Activated CD4-positive, alpha-beta T cell treated with anti-CD3 and anti-CD28 coated beads, Interleukin-10, Interleukin-2, amounts not matched to agents 100 ng/mL and 50 ng/mL, durations not matched to agents 16 hours and 8 hours (primary cell): ENCODE measurements at regions not wholly inside any gene's neighbourhood (a gene's known extent, or its start where the extent isn't known, plus 50 kb on each side); places are given as distances from the start of the nearest gene placed in this dataset.
A peak's percentile ranks its signal among the peaks of the same experiment; 100 is the strongest.
"Not testable (repeated sequence)": the region's sequence is repeated elsewhere in the genome, so short reads cannot be mapped to it uniquely, and the experiment has no call there.

Experiments
- DNase-seq: peaks from one replicate; pipeline ENCODE4 v3.0.0-alpha.2; 2020

DNA sequence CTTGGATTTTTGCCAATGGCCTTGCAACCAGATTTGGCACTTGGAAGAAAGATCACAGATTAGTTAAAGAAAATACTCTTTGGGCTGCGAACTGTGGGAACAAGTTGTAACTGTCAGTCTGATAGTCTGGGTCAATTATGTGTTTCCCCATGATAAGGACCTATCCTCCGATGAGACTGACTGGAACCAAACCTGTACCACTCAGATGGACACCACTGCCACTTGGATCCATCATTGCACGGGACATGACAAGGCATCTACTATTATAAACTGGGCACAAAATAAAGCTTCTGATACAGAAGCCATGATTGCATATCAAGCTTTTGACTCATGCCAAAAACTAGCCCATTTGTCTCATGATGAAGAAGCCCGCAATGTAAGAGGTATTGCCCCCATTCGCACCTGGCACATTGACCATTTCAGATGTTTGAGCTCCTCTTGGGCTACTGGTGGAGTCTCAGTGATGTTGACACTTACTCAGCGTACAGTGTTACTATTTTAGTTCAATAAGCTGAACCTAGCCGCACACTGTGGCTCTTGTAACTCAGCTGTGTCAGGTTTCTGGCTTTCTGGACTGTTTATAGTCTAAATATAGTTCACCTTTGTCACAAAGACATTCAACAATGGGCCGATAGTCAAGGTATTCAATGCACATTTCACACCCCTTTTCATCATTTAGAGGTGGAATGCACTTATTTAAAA is 179.8 kb upstream of the RBBP8 start:
- DNase-seq, result no peak

- DNase-seq, result not testable (repeated sequence)
Measured at GRCh38 chr18:22764005-22764404, 169.1 kb upstream of the RBBP8 start.

DNA sequence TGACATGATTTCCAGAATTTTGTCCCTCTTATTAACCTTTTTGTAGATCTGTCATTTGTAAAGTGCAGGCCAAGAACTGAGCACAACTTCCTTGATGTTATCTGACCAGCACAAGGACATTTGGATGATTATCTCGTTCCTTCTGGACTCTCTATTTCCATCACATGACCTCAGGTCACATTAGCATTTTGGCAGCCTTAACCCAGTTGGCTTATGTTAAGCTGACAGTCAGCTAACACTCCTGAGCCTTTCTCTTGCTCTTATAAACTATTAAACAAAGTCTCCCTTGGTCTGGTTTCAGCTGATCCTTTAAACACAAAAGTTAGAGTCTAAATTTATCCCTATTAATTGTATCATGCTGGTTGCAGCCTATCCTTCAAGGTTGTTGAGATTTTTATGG is 167.2 kb upstream of the RBBP8 start:
- no peak for DNase-seq

DNA sequence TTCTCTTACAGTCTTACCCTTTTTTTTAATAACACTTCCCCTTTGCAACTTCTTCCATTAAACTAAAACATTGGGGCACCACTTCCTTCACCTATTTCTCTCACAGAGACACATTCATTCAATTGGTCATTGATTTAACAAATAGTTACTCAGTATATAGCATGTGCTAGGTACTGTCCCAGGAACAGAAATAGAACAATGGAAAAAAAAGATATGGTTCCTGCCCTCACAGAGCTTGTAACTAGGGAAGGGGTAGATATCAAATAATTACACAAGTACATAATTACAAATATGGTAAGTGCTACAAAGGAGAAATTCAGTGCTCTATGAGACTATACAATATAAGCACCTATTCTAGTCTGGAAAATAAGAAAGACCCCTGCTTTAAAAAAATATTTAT is 165.5 kb upstream of the RBBP8 start:
- DNase-seq, result no peak

GRCh38 chr18:22773944-22774343 is 159.2 kb upstream of the RBBP8 start:
- DNase-seq, result no peak

- DNase-seq, result no peak
Measured at GRCh38 chr18:22778996-22779395, 154.1 kb upstream of the RBBP8 start.

DNA sequence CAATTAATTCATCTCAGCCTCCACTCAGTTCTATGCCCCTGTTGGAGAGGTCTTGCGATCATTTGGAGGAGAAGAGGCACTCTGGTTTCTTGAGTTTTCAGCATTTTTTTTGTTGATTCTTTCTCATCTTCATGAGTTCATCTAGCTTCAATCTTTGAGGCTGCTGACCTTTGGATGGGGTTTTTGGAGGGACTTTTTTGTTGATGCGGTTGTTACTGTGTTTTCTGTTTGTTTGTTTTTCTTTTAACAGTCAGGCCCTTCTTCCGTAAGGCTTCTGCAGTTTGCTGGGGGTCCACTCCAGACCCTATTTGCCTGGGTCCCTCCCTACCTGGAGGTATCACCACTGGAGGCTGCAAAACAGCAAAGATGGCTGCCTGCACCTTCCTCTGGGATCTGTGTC is 149.9 kb upstream of the RBBP8 start:
- no peak for DNase-seq

- DNase-seq, result no peak
Measured at GRCh38 chr18:22783662-22784076, 149.5 kb upstream of the RBBP8 start.

DNA sequence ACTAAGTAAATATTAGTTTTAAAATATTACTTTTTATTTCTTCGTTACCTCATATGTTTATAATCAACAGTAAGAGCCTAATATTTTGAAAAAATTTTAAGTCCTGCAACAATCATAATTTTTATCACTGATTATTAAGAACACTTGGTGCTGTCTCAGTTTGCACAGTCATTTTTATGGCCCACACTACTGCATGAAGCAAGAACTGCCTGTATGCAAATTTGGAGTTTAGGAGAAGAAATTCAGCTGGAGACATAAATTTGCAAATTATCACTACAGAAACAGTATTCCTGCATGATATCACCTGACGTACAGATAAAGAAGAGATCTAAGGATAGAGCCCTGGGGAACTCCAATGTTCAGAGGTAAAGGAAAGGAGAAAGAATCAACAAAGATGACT is 144.1 kb upstream of the RBBP8 start:
- no peak for DNase-seq

GRCh38 chr18:22789600-22789999 is 143.5 kb upstream of the RBBP8 start:
- DNase-seq, result no peak

- DNase-seq, result no peak
Measured at GRCh38 chr18:22790545-22791309, 142.4 kb upstream of the RBBP8 start.

DNA sequence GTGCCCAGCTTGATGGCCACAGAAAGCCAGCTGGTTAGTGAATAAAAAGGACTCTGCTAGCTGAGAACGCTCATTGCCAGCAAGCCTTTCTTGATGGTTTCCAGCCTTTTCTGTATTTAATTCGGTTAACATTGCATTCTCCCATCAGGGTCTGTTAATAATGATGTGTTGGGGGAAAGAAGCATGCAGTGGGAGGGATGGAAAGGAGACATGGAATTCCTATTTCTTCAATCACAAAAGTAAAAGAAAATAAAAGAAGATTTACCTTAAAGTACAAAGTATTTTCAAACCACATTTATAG is 141.9 kb upstream of the RBBP8 start:
- DNase-seq, result no peak

GRCh38 chr18:22796113-22796512 is 137.0 kb upstream of the RBBP8 start:
- no peak for DNase-seq

DNA sequence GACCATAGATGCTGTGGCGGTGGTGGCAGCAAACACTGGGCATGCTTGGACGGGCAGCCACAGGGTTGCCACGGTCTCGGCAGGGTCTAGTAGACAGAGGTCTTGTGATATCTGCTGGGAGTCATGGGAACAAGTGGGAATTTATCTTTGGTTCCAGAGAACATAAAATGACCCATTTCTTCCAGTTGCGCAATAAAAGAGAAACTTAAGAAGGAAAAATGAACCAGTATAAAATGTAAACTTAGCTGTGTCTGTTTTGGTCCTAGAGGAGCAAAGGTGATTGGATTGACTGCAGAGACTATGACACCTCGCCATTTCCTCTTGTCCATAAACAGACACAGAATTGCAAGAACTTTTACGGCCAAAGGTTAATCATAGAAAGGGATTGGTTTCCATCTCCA is 132.6 kb upstream of the RBBP8 start:
- DNase-seq, result no peak

DNA sequence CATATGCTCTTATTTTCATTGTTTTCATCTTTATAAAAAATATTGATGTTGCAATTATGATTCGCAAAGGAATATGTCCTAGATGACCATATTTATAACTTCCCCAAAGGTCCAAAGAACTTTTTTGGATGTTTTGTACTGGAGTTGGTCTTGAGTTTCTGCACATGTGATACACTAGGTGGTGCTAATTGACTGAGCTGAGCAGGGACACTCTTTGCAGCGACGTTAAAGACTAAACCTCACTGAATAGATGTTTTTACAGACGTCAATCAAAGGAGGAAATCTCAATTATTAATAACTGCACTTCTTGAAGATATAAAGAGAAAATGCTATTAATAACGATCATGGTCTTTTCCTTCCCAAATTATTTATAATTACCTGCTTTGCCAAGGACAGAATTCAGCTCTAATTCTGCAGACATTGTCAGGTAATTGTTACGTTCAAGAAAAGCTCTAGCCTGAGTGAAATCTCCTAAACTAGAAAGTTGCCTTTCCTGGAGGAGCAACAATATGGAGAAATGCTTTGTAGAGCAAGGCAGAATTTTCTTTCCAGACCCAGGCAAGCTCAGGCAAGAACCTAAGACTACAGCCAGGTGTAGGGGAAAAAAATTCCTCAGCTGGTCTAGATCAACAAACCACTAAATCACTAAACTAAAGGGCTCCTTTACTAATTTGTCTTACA is 119.3 kb upstream of the RBBP8 start:
- DNase-seq, result peak; percentile 48

- no peak for DNase-seq
Measured at GRCh38 chr18:22814329-22814703, 118.8 kb upstream of the RBBP8 start.

DNA sequence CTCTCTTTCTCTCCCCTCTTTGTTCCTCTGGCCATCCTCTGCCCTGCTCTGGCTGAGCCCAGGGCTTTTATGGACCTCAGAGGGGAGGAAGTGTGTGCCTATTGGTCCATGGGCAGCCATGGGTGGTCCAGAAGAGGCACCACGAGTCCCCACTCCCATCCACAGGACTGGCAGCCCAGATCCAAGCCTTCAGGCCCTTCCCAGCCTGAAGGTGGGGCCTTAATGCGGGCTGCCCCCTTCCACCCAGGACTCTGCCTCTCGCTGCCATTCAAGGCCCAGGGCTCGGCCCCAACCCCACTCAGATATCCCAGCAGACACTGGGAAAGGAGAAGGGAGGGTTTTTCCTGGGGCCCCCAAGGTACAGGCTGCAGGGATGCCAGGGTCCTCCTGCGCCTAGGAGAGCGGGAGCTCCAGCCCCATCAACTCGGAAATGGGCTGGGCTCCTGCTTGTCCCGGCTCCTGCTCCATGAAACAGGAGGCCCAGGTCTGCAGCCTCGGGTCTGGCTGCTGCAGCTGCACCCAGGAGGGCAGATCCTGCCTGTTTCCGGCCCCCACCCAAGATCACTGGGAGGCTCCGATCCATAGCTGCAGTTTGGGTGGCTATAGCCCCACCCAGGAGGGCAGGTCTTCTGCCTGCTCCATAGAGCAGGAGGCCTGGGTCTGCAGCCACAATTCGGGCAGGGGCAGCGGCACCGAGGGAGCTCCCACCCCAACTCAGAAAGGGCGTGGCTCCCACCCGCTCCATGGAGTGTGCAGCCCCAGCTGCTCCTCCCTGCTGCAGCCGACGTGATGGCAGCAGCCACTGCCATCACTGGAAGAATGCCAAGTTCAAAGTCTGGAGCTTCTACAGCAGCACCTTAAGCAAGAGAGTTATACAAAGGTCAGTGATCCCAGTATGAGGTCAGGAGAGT is 116.6 kb upstream of the RBBP8 start:
- DNase-seq, result no peak

DNA sequence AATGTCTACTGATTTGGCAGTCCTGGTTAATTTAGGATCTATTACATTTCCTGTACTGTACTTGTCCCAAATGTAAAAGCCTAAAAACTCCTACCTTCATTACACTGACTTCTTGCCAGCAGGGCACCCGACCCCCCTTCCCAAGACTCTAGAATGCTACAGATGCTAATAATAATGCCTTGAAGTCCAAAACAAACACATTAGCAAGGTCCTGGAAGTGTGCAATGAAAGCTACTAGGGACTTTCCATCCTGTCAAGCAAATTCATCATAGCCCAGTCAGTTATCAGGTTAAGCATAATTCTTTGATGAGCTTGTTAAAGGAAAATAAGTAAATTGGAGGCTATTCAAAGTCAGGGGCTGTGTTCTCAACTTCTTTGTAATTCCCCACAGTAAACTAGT is 115.3 kb upstream of the RBBP8 start:
- DNase-seq, result no peak

DNA sequence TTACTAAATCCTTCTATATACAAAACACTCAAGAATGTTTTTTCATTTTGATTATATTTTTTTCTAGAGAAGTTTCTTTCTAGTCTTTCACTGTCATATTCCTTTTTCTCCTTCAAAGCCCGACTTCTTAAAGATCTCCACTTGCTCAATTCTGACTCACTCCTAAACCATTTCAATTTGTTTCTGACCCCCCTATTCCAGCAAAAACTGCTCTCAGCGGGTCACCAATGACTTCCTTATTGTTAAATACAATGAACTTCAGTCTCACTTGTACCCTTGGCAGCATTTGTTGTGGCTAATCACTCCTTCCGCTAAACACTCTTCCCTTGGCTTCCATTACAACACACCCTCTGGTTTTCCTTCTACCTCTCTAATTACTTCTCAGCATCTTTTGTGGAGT is 111.1 kb upstream of the RBBP8 start:
- no peak for DNase-seq

- DNase-seq, result no peak
Measured at GRCh38 chr18:22822841-22823508, 110.2 kb upstream of the RBBP8 start.

DNA sequence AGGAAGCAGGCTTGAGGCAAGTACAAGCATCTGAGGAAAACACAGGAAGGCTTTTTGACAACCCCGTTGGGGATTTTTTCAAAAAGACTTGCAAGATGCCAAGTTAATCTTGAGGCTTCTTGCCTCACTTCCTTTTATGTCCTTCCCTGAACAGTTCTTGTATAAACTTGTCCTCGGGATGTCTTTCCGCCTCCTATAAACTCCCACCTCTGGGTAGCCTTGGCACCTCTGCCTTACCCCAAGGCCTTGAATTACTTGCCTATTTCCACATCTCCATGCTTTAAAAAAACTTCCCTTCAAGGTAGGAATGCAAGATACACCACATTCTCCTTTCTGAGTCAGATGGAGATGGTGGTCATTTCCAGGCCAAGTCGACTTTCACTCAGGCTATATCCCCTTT is 106.4 kb upstream of the RBBP8 start:
- DNase-seq, result no peak

GRCh38 chr18:22827216-22827615 is 105.9 kb upstream of the RBBP8 start:
- DNase-seq, result no peak

GRCh38 chr18:22827741-22828140 is 105.4 kb upstream of the RBBP8 start:
- DNase-seq, result no peak
